ENCODE measurements at regions not wholly inside any gene's neighbourhood (a gene's known extent, or its start where the extent isn't known, plus 50 kb on each side); places are given as distances from the start of the nearest gene placed in this dataset.

DNA sequence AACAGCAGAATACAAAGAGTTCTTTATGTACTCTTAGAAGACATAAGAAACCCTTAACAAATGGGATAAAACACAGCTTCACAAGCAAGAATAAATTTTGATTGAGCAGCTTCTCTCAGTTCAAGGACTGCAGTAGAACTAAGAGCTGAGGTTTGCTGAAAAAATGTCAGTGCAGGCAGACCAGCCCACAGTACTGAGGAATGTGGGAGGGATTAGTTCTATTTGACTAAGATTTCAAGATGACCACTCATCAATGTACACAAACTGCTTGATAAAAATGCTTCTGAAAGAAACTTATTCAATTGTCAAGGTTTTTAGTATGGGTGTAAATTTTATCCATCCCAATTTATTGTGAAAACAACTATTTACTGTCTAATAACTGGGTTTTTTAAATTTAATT lies 138.4 kb downstream of the SEC23A start:
- Mint-ChIP-seq H3K4me1 (ENCODE audit: low read depth, unreplicated experiment) (peaks cover 5% of the 10 kb centered on the region), H3K9me3 (ENCODE audit: unreplicated experiment) (no peaks in the 10 kb centered on the region), H3K27me3 (ENCODE audit: insufficient read depth, unreplicated experiment) (no peaks in the 10 kb centered on the region), H3K27ac (ENCODE audit: unreplicated experiment) (no peak overlapping the region), H3K36me3 (ENCODE audit: insufficient read depth, unreplicated experiment) (no peaks in the 10 kb centered on the region), H3K4me3 (ENCODE audit: unreplicated experiment) (no peak overlapping the region)
- peak; percentile 48 to 49 for DNase-seq
- no TSS peak for BruUV-seq (replicated peaks)
- Histone ChIP-seq H3K9me3 (no peaks in the 10 kb centered on the region), H3K27me3 (replicated peaks; ENCODE audit: control insufficient read depth, insufficient read depth, low read length) (no peaks in the 10 kb centered on the region), H3K4me3 (ENCODE audit: low read depth, low read length) (no peak overlapping the region), H3K36me3 (ENCODE audit: control insufficient read depth, insufficient read depth, low read length) (no peaks in the 10 kb centered on the region), H3K4me1 (peaks cover 20% of the 10 kb centered on the region)
- ChIA-PET CTCF (interaction anchor here (1.0 kb wide), 1 partner anchor 51 kb away, joined by 3 read pairs; no protein-coding TSS in a partner anchor), POLR2A (interaction anchor here (0.6 kb wide), 1 partner anchor 99 kb away, joined by 3 read pairs; no protein-coding TSS in a partner anchor)
- TF ChIP-seq, protein P1, sequence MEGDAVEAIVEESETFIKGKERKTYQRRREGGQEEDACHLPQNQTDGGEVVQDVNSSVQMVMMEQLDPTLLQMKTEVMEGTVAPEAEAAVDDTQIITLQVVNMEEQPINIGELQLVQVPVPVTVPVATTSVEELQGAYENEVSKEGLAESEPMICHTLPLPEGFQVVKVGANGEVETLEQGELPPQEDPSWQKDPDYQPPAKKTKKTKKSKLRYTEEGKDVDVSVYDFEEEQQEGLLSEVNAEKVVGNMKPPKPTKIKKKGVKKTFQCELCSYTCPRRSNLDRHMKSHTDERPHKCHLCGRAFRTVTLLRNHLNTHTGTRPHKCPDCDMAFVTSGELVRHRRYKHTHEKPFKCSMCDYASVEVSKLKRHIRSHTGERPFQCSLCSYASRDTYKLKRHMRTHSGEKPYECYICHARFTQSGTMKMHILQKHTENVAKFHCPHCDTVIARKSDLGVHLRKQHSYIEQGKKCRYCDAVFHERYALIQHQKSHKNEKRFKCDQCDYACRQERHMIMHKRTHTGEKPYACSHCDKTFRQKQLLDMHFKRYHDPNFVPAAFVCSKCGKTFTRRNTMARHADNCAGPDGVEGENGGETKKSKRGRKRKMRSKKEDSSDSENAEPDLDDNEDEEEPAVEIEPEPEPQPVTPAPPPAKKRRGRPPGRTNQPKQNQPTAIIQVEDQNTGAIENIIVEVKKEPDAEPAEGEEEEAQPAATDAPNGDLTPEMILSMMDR (IDR thresholded peaks at IDR 0.05; ENCODE audit: insufficient read depth in 1 of 2, low read depth in 1 of 2, low read length in 1 of 2, severe bottlenecking in 1 of 2, unreplicated experiment in 1 of 2), result no peak
- intact Hi-C loops (cut with micrococcal nuclease; ENCODE audit: unreplicated experiment), result loop anchor here (2.0 kb wide), 1 partner anchor 60 kb away; no protein-coding TSS in a partner anchor

GRCh38 chr14:38960946-38961531 lies 142.0 kb downstream of the SEC23A start:
- ChIA-PET CTCF (no interaction called here), POLR2A (no interaction called here)
- no peak overlapping the region for H3K27ac Mint-ChIP-seq (ENCODE audit: unreplicated experiment)
- no TSS peak for BruUV-seq (replicated peaks)
- H3K4me1 ChIP-seq, result peaks cover 20% of the 10 kb centered on the region
- H3K27me3 ChIP-seq (replicated peaks; ENCODE audit: control insufficient read depth, insufficient read depth, low read length), result no peaks in the 10 kb centered on the region
- intact Hi-C loops (cut with micrococcal nuclease; ENCODE audit: unreplicated experiment), result no loop called here
- no peaks in the 10 kb centered on the region for H3K27me3 Mint-ChIP-seq (ENCODE audit: insufficient read depth, unreplicated experiment)
- no peak overlapping the region for H3K4me3 ChIP-seq (ENCODE audit: low read depth, low read length)
- H3K36me3 ChIP-seq (ENCODE audit: control insufficient read depth, insufficient read depth, low read length), result no peaks in the 10 kb centered on the region
- H3K9me3 Mint-ChIP-seq (ENCODE audit: unreplicated experiment), result no peaks in the 10 kb centered on the region
- DNase-seq, result no peak
- TF ChIP-seq, protein P1 (IDR thresholded peaks at IDR 0.05; ENCODE audit: insufficient read depth in 1 of 2, low read depth in 1 of 2, low read length in 1 of 2, severe bottlenecking in 1 of 2, unreplicated experiment in 1 of 2), result no peak
- no peak overlapping the region for H3K4me3 Mint-ChIP-seq (ENCODE audit: unreplicated experiment)
- H3K36me3 Mint-ChIP-seq (ENCODE audit: insufficient read depth, unreplicated experiment), result no peaks in the 10 kb centered on the region
- H3K4me1 Mint-ChIP-seq (ENCODE audit: low read depth, unreplicated experiment), result peaks cover 5% of the 10 kb centered on the region
- H3K9me3 ChIP-seq, result no peaks in the 10 kb centered on the region

DNA sequence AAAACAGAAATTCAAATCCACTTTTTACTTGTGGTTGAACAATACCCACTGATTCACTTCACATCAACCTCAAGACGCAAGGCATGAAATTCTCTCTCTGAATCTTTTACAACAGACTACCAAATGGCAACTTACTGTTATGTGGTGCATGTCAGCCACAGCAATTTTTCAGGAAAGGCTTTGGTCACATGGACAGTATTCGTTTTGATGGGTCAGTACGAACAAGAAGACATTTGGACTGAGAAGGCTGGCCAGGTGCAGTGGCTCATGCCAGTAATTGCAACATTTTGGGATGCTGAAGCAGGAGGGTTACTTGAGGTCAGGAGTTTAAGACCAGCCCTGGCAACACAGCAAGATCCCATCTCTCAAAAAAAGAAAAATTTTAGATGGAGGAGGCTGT lies 144.0 kb downstream of the SEC23A start:
- Mint-ChIP-seq H3K9me3 (ENCODE audit: unreplicated experiment) (no peaks in the 10 kb centered on the region), H3K4me3 (ENCODE audit: unreplicated experiment) (no peak overlapping the region), H3K27ac (ENCODE audit: unreplicated experiment) (no peak overlapping the region), H3K4me1 (ENCODE audit: low read depth, unreplicated experiment) (no peaks in the 10 kb centered on the region), H3K36me3 (ENCODE audit: insufficient read depth, unreplicated experiment) (no peaks in the 10 kb centered on the region), H3K27me3 (ENCODE audit: insufficient read depth, unreplicated experiment) (no peaks in the 10 kb centered on the region)
- Histone ChIP-seq H3K27me3 (replicated peaks; ENCODE audit: control insufficient read depth, insufficient read depth, low read length) (no peaks in the 10 kb centered on the region), H3K9me3 (no peaks in the 10 kb centered on the region), H3K4me1 (peaks cover 4% of the 10 kb centered on the region), H3K4me3 (ENCODE audit: low read depth, low read length) (no peak overlapping the region), H3K36me3 (ENCODE audit: control insufficient read depth, insufficient read depth, low read length) (no peaks in the 10 kb centered on the region)
- intact Hi-C loops (cut with micrococcal nuclease; ENCODE audit: unreplicated experiment), result no loop called here
- ChIA-PET CTCF (no interaction called here), POLR2A (no interaction called here)
- TF ChIP-seq, protein P1 (IDR thresholded peaks at IDR 0.05; ENCODE audit: insufficient read depth in 1 of 2, low read depth in 1 of 2, low read length in 1 of 2, severe bottlenecking in 1 of 2, unreplicated experiment in 1 of 2), result no peak
- DNase-seq, result no peak
- no TSS peak for BruUV-seq (replicated peaks)

Measured in Caco-2 (cell line).